ENCODE measurements at regions not wholly inside any gene's neighbourhood (a gene's known extent, or its start where the extent isn't known, plus 50 kb on each side); places are given as distances from the start of the nearest gene placed in this dataset.

DNA sequence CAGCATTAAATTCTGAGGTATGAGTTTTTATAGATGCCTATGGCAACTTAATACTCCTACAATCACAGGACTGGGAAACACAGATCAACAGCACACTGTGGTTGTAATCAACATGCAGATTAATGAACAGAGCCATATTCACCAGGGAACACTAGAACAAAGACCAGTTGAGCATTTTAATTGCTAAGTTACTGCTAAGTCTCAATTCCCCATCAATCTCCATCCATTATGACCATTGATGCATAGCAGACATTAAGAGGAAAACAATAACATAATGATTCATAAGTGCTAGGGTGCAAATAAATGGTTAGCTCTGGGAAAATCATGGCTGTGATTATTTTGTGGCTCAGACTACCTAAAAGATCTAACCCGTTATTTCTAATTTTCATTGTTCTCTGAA is 505.6 kb downstream of the TRHDE start:
- TF ChIP-seq, protein P1, sequence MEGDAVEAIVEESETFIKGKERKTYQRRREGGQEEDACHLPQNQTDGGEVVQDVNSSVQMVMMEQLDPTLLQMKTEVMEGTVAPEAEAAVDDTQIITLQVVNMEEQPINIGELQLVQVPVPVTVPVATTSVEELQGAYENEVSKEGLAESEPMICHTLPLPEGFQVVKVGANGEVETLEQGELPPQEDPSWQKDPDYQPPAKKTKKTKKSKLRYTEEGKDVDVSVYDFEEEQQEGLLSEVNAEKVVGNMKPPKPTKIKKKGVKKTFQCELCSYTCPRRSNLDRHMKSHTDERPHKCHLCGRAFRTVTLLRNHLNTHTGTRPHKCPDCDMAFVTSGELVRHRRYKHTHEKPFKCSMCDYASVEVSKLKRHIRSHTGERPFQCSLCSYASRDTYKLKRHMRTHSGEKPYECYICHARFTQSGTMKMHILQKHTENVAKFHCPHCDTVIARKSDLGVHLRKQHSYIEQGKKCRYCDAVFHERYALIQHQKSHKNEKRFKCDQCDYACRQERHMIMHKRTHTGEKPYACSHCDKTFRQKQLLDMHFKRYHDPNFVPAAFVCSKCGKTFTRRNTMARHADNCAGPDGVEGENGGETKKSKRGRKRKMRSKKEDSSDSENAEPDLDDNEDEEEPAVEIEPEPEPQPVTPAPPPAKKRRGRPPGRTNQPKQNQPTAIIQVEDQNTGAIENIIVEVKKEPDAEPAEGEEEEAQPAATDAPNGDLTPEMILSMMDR (IDR thresholded peaks at IDR 0.05), result no peak
- no peak for TF ChIP-seq POLR2A (IDR thresholded peaks at IDR 0.05)
